PC-9 (cell line): ENCODE measurements at regions not wholly inside any gene's neighbourhood (a gene's known extent, or its start where the extent isn't known, plus 50 kb on each side); places are given as distances from the start of the nearest gene placed in this dataset.

Experiments used
- CTCF ChIP-seq: fragments of 200-600 bp; sonication (generic); conservative IDR thresholded peaks from 2 replicates; pipeline ENCODE4 v1.6.1; 2017; ENCODE audit warnings: mixed run types, antibody characterized with exemption, mild to moderate bottlenecking, moderate library complexity
- EZH2 ChIP-seq: fragments of 200-600 bp; sonication (generic); IDR thresholded peaks from 2 replicates; pipeline ENCODE4 v1.8.0; 2017; ENCODE audit warnings: antibody characterized with exemption, low read depth

- TF ChIP-seq CTCF, result no peak
- TF ChIP-seq EZH2, result no peak
Measured at GRCh38 chr3:137150825-137151224, 193.0 kb downstream of the IL20RB start.
